GM12878 (cell line): ENCODE measurements at regions not wholly inside any gene's neighbourhood (a gene's known extent, or its start where the extent isn't known, plus 50 kb on each side); places are given as distances from the start of the nearest gene placed in this dataset.
A peak's percentile ranks its signal among the peaks of the same experiment; 100 is the strongest.

ENCODE experiments used
- ATAC-seq: fragments of 200-7000 bp; cut with Tn5 transposase; 3 replicates; pipeline ENCODE4 v1.9.1; 2020; ENCODE audit warnings: mild to moderate bottlenecking, moderate library complexity
- BruUV-seq: library from RNA; stranded (reverse); fragments of 400-500 nt; replicated peaks from 2 replicates; lab custom pipeline; 2021; lab: Mats Ljungman, UMichigan
- CTCF ChIA-PET: fragments of 300-600 bp; sonication (Branson Sonifier 250); formaldehyde crosslinking; extraction: SDS; loops from one replicate; lab custom pipeline; 2021; ENCODE audit warnings: inconsistent platforms; lab: Yijun Ruan, JAX
- POLR2A ChIA-PET: fragments of 350-600 bp; formaldehyde crosslinking; extraction: SDS; loops from one replicate; lab custom pipeline; 2021; ENCODE audit warnings: inconsistent platforms; lab: Charles Lee
- RAD21 ChIA-PET: fragments of 300-600 bp; sonication (Branson Sonifier 250); formaldehyde crosslinking; loops from one replicate; lab custom pipeline; 2023; ENCODE audit warnings: antibody characterized with exemption; ENCODE audit not compliant: unreplicated experiment; lab: Charles Lee
- SMC1A ChIA-PET: fragments of 300-600 bp; sonication (Branson Sonifier 250); formaldehyde crosslinking; loops from one replicate; lab custom pipeline; 2023; ENCODE audit not compliant: unreplicated experiment, uncharacterized antibody; lab: Charles Lee
- DNase-seq: peaks from one replicate; pipeline ENCODE4 v3.0.0-alpha.2; 2011; ENCODE audit warnings: low read depth, low spot score
- FAIRE-seq: peaks from 3 replicates; lab custom pipeline; 2011; peaks lifted over from hg19 to GRCh38; lab: Jason Lieb, UNC
- H2AFZ ChIP-seq: 2 replicates; pipeline ENCODE4 v1.6.0; 2011; ENCODE audit warnings: low read depth, low read length, control low read depth; ENCODE audit not compliant: control insufficient read depth
- H3K27ac ChIP-seq: 2 replicates; pipeline ENCODE4 v1.5.1; 2011; ENCODE audit warnings: control low read depth; ENCODE audit not compliant: control insufficient read depth, insufficient read depth
- H3K27me3 ChIP-seq, 2 experiments: replicated peaks in 1 of 2; 2 replicates each; pipeline versions ENCODE4 v1.6.0 to v1.6.1; 2011; ENCODE audit warnings: low read length in 1 of 2; ENCODE audit not compliant: control insufficient read depth in 2 of 2, insufficient read depth in 2 of 2
- H3K36me3 ChIP-seq, 2 experiments: 2 replicates each; pipeline ENCODE4 v1.5.1; 2011; ENCODE audit warnings: low read length in 1 of 2; ENCODE audit not compliant: control insufficient read depth in 2 of 2, insufficient read depth in 2 of 2
- H3K4me1 ChIP-seq: 2 replicates; pipeline ENCODE4 v1.6.1; 2011; ENCODE audit warnings: mild to moderate bottlenecking, low read length, moderate library complexity, mixed read lengths; ENCODE audit not compliant: control insufficient read depth, insufficient read depth
- H3K4me2 ChIP-seq: 2 replicates; pipeline ENCODE4 v1.6.0; 2011; ENCODE audit warnings: control low read depth; ENCODE audit not compliant: control insufficient read depth, insufficient read depth
- H3K4me3 ChIP-seq: fragments of 200-600 bp; sonication (generic); 2 replicates; pipeline ENCODE4 v1.5.1; 2016
- H3K79me2 ChIP-seq: 2 replicates; pipeline ENCODE4 v1.6.0; 2011; ENCODE audit warnings: low read length; ENCODE audit not compliant: control insufficient read depth, insufficient read depth
- H3K9ac ChIP-seq: 2 replicates; pipeline ENCODE4 v1.8.0; 2011; ENCODE audit warnings: low read length, control low read depth, mixed read lengths; ENCODE audit not compliant: control insufficient read depth, insufficient read depth
- H3K9me3 ChIP-seq: replicated peaks from 3 replicates; pipeline ENCODE4 v1.5.1; 2011; ENCODE audit warnings: mild to moderate bottlenecking, low read length; ENCODE audit not compliant: control insufficient read depth, insufficient read depth
- H4K20me1 ChIP-seq: 2 replicates; pipeline ENCODE4 v1.6.0; 2011; ENCODE audit not compliant: control insufficient read depth, insufficient read depth
- CBX5 ChIP-seq: sonication (generic); IDR thresholded peaks from 2 replicates; pipeline ENCODE4 v1.6.1; 2016; ENCODE audit warnings: low read depth, moderate library complexity, mild to moderate bottlenecking, inconsistent platforms
- ETV6 ChIP-seq, 2 experiments: fragments of 450-650 bp in 1 of 2; IDR thresholded peaks in 1 of 2; conservative IDR thresholded peaks in 1 of 2; 2 replicates each; pipeline ENCODE4 v1.6.1; 2014; ENCODE audit warnings: antibody characterized with exemption in 1 of 2, borderline replicate concordance in 1 of 2, low read depth in 1 of 2, mild to moderate bottlenecking in 1 of 2, moderate library complexity in 1 of 2
- FOXM1 ChIP-seq: IDR thresholded peaks from 2 replicates; pipeline ENCODE4 v1.6.1; 2012; ENCODE audit warnings: low read depth, mild to moderate bottlenecking, inconsistent platforms, low read length, moderate library complexity
- HDAC6 ChIP-seq: fragments of 200-600 bp; sonication (generic); IDR thresholded peaks from one replicate; pipeline ENCODE4 v1.8.0; 2017; ENCODE audit warnings: antibody characterized with exemption; ENCODE audit not compliant: unreplicated experiment
- KAT2A ChIP-seq: conservative IDR thresholded peaks from 2 replicates; pipeline ENCODE4 v1.6.1; 2011; ENCODE audit warnings: low read depth, low read length; ENCODE audit not compliant: control insufficient read depth
- RAD21 ChIP-seq: IDR thresholded peaks from 2 replicates; pipeline ENCODE4 v1.6.1; 2011; ENCODE audit warnings: mild to moderate bottlenecking, low read depth, low read length, moderate library complexity; ENCODE audit not compliant: insufficient read depth
- SKIL ChIP-seq: fragments of 450-650 bp; IDR thresholded peaks from 2 replicates; pipeline ENCODE4 v1.6.1; 2017; ENCODE audit warnings: mild to moderate bottlenecking, low read depth, inconsistent platforms; ENCODE audit not compliant: poor library complexity, severe bottlenecking
- STAT1 ChIP-seq: fragments of 450-650 bp; conservative IDR thresholded peaks from 2 replicates; pipeline ENCODE4 v1.6.1; 2014; ENCODE audit warnings: antibody characterized with exemption, mild to moderate bottlenecking
- ZNF24 ChIP-seq: fragments of 450-650 bp; IDR thresholded peaks from 2 replicates; pipeline ENCODE4 v1.6.1; 2017; ENCODE audit warnings: antibody characterized with exemption, mild to moderate bottlenecking
- WGBS: methylation state at CpG from one replicate; pipeline ENCODE4 v1.1.6; 2016; ENCODE audit warnings: low lambda C conversion rate; ENCODE audit not compliant: insufficient replicate concordance, insufficient coverage; ENCODE audit errors: missing lambda C conversion rate; 5-methylcytosine and 5-hydroxymethylcytosine counted together
- in situ Hi-C: fragments of 300-500 bp; cut with MboI; formaldehyde crosslinking; loops from 9 replicates; pipeline ENCODE4 v1.14.3; 2018; ENCODE audit warnings: mixed read lengths
- intact Hi-C: fragments of 100-400 bp; cut with micrococcal nuclease; formaldehyde crosslinking; loops from one replicate; pipeline ENCODE4 v1.14.2; 2022; ENCODE audit not compliant: unreplicated experiment
- TF ChIP-seq, protein P1 (sequence below): fragments of 450-650 bp; IDR thresholded peaks from 2 replicates; pipeline ENCODE4 v1.6.1; 2014; ENCODE audit warnings: mild to moderate bottlenecking
- TF ChIP-seq, protein P2 (sequence below): IDR thresholded peaks from 2 replicates; pipeline ENCODE4 v1.6.1; 2012; ENCODE audit warnings: low read length, inconsistent platforms
- TF ChIP-seq, protein P3 (sequence below), 3 experiments: IDR thresholded peaks in 2 of 3; conservative IDR thresholded peaks in 1 of 3; 2 replicates each; pipeline ENCODE4 v1.5.1; 2011; ENCODE audit warnings: low read depth in 3 of 3, low read length in 3 of 3, mild to moderate bottlenecking in 3 of 3, control low read depth in 2 of 3, moderate library complexity in 2 of 3, inconsistent platforms in 1 of 3, mixed read lengths in 1 of 3; ENCODE audit not compliant: control insufficient read depth in 2 of 3, insufficient read depth in 1 of 3; ENCODE audit errors: extremely low read depth in 1 of 3

DNA sequence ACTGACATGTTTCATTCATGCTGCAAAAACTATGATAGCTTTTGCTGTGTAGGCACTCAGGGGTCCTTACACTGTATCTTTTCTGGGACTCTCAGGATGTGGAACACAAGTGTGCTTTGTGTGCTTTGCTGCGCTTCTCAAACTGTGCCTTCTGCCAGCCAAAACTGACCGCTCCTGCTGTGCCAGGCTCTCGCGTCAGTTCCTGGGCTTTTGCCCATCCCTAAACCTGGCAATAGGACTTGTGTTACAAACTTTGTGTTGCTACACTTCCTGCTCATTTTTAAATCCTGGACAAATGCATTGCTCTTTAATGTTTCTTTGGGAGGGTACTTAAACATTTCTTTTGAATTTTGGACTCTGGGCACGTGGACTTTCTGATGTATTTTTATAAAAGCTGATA is 60.3 kb downstream of the DIPK2A start:
- H3K27me3 ChIP-seq: no peaks in the 10 kb centered on the region
- H4K20me1 ChIP-seq: no peaks in the 10 kb centered on the region
- 80% methylated on average over 5 of the region's 5 CpGs for WGBS
- H3K9me3 ChIP-seq: no peaks in the 10 kb centered on the region
- no TSS peak for BruUV-seq
- peak overlapping the region; percentile 21; the same call in 1 of the 2 replicates for H3K4me2 ChIP-seq
- H3K4me3 ChIP-seq: no peak overlapping the region
- H3K4me1 ChIP-seq: peaks cover 33% of the 10 kb centered on the region
- no peak overlapping the region; the same call in 1 of the 2 replicates for H2AFZ ChIP-seq
- no peaks in the 10 kb centered on the region for H3K36me3 ChIP-seq
- no peak for DNase-seq
- in situ Hi-C loops: no loop called here
- H3K79me2 ChIP-seq: no peaks in the 10 kb centered on the region
- ChIA-PET SMC1A (interaction anchor here (1.4 to 7.5 kb wide), 3 partner anchors 12 to 56 kb away, joined by 4 to 53 read pairs (median 6); no protein-coding TSS in a partner anchor), RAD21 (interaction anchor here (1.4 kb wide), 1 partner anchor 54 kb away, joined by 4 read pairs; no protein-coding TSS in a partner anchor), POLR2A (interaction anchor here (1.3 kb wide), 1 partner anchor 60 kb away, joined by 4 read pairs; the partner anchor contains the start of gene DIPK2A), CTCF (interaction anchor here (2.3 to 3.0 kb wide), 3 partner anchors 55 to 60 kb away, joined by 7 to 14 read pairs (median 9); partner anchors contain the start of gene DIPK2A)
- no peak for FAIRE-seq
- peak overlapping the region; percentile 45; the same call in 1 of the 2 replicates for H3K27ac ChIP-seq
- ATAC-seq: no peak
- no peak for TF ChIP-seq ZNF24
- TF ChIP-seq, protein P1, sequence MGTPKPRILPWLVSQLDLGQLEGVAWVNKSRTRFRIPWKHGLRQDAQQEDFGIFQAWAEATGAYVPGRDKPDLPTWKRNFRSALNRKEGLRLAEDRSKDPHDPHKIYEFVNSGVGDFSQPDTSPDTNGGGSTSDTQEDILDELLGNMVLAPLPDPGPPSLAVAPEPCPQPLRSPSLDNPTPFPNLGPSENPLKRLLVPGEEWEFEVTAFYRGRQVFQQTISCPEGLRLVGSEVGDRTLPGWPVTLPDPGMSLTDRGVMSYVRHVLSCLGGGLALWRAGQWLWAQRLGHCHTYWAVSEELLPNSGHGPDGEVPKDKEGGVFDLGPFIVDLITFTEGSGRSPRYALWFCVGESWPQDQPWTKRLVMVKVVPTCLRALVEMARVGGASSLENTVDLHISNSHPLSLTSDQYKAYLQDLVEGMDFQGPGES: no peak
- no peak for TF ChIP-seq STAT1
- TF ChIP-seq CBX5: no peak
- no peak for TF ChIP-seq HDAC6
- TF ChIP-seq, protein P2, sequence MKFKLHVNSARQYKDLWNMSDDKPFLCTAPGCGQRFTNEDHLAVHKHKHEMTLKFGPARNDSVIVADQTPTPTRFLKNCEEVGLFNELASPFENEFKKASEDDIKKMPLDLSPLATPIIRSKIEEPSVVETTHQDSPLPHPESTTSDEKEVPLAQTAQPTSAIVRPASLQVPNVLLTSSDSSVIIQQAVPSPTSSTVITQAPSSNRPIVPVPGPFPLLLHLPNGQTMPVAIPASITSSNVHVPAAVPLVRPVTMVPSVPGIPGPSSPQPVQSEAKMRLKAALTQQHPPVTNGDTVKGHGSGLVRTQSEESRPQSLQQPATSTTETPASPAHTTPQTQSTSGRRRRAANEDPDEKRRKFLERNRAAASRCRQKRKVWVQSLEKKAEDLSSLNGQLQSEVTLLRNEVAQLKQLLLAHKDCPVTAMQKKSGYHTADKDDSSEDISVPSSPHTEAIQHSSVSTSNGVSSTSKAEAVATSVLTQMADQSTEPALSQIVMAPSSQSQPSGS: no peak
- TF ChIP-seq RAD21: no peak
- no peak for TF ChIP-seq FOXM1
- TF ChIP-seq, protein P3, sequence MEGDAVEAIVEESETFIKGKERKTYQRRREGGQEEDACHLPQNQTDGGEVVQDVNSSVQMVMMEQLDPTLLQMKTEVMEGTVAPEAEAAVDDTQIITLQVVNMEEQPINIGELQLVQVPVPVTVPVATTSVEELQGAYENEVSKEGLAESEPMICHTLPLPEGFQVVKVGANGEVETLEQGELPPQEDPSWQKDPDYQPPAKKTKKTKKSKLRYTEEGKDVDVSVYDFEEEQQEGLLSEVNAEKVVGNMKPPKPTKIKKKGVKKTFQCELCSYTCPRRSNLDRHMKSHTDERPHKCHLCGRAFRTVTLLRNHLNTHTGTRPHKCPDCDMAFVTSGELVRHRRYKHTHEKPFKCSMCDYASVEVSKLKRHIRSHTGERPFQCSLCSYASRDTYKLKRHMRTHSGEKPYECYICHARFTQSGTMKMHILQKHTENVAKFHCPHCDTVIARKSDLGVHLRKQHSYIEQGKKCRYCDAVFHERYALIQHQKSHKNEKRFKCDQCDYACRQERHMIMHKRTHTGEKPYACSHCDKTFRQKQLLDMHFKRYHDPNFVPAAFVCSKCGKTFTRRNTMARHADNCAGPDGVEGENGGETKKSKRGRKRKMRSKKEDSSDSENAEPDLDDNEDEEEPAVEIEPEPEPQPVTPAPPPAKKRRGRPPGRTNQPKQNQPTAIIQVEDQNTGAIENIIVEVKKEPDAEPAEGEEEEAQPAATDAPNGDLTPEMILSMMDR (IDR thresholded peaks at IDR 0.05 in 2 of 3, conservative IDR thresholded peaks at IDR 0.05 in 1 of 3; ENCODE audit: control insufficient read depth in 2 of 3, extremely low read depth in 1 of 3, insufficient read depth in 1 of 3, low read depth in 3 of 3, low read length in 3 of 3): no peak
- TF ChIP-seq KAT2A: no peak
- no peak for TF ChIP-seq ETV6 (conservative IDR thresholded peaks at IDR 0.05 in 1 of 2, IDR thresholded peaks at IDR 0.05 in 1 of 2; ENCODE audit: borderline replicate concordance in 1 of 2, low read depth in 1 of 2)
- TF ChIP-seq SKIL: no peak
- H3K9ac ChIP-seq: no peak overlapping the region
- intact Hi-C loops: no loop called here
